ENCODE measurements at regions not wholly inside any gene's neighbourhood (a gene's known extent, or its start where the extent isn't known, plus 50 kb on each side); places are given as distances from the start of the nearest gene placed in this dataset.

DNA sequence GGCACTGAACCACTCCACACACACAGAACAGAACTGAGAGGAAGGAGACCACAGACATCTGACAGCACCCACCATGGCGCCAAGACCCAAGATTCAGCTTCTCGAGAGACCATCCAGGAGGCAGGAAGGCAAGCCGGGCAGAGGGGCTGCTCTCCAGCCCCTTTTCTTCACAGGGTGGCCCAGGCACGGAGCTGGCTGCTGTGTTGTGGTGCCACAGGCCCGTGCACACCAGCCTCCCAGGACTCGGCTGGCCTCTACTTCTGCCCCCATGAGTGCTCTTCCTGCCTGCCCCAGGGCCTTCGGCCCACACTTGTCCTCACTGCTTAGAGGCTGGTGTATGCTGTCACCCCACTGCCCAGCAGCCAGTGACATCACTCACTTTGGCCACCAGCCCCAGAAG lies 547.6 kb upstream of the RAB6C start:
- no peak for TF ChIP-seq POLR2A (IDR thresholded peaks at IDR 0.05; ENCODE audit: low read depth, low read length)
- no peak for TF ChIP-seq SPI1 (IDR thresholded peaks at IDR 0.05; ENCODE audit: low read depth, low read length)
- no peak for TF ChIP-seq POU2F2 (IDR thresholded peaks at IDR 0.05; ENCODE audit: low read depth, low read length)
- no peak for TF ChIP-seq POLR2AphosphoS5 (IDR thresholded peaks at IDR 0.05; ENCODE audit: low read depth, low read length)
- TF ChIP-seq TAF1 (IDR thresholded peaks at IDR 0.05; ENCODE audit: low read depth, low read length), result no peak
